HepG2 (cell line): ENCODE measurements at regions not wholly inside any gene's neighbourhood (a gene's known extent, or its start where the extent isn't known, plus 50 kb on each side); places are given as distances from the start of the nearest gene placed in this dataset.

Experiments
- ATAC-seq: fragments of 200-7000 bp; cut with Tn5 transposase; 3 replicates; pipeline ENCODE4 v1.9.1; 2020; ENCODE audit warnings: mild to moderate bottlenecking, moderate library complexity
- BruUV-seq: library from RNA; stranded (reverse); fragments of 400-500 nt; replicated peaks from 2 replicates; lab custom pipeline; 2021; lab: Mats Ljungman, UMichigan
- CTCF ChIA-PET: fragments of 300-600 bp; formaldehyde crosslinking; extraction: SDS; loops from one replicate; lab custom pipeline; 2021; ENCODE audit warnings: low total read pairs, inconsistent platforms, low intra/inter-chr PET ratio; lab: Yijun Ruan, JAX
- POLR2A ChIA-PET: fragments of 350-600 bp; sonication (Branson Sonifier 250); formaldehyde crosslinking; loops from one replicate; lab custom pipeline; 2020; ENCODE audit warnings: antibody characterized with exemption, inconsistent platforms; lab: Yijun Ruan, JAX
- DNase-seq: peaks from one replicate; pipeline ENCODE4 v3.0.0-alpha.2; 2015; ENCODE audit warnings: low spot score
- FAIRE-seq: peaks from 3 replicates; lab custom pipeline; 2011; peaks lifted over from hg19 to GRCh38; lab: Jason Lieb, UNC
- H2AFZ ChIP-seq: one replicate; pipeline ENCODE4 v1.6.1; 2011; ENCODE audit warnings: low read length, inconsistent platforms
- H3K27ac ChIP-seq: fragments of 300-600 bp; 3 replicates; pipeline ENCODE4 v1.8.0; 2011; ENCODE audit warnings: mixed run types, mild to moderate bottlenecking, mixed read lengths, low read length, inconsistent platforms; ENCODE audit not compliant: insufficient read depth; ENCODE audit errors: extremely low read length
- H3K27me3 ChIP-seq, 2 experiments: fragments of 200-600 bp in 1 of 2; 2 replicates in 1 of 2; 3 replicates in 1 of 2; pipeline versions ENCODE4 v1.6.0 to v1.8.0; 2011; ENCODE audit warnings: low read length in 2 of 2, mild to moderate bottlenecking in 2 of 2, moderate library complexity in 2 of 2, inconsistent platforms in 1 of 2; ENCODE audit not compliant: insufficient read depth in 2 of 2, control insufficient read depth in 1 of 2
- H3K36me3 ChIP-seq, 2 experiments: fragments of 200-600 bp in 1 of 2; replicated peaks in 1 of 2; 2 replicates in 1 of 2; 3 replicates in 1 of 2; pipeline versions ENCODE4 v1.5.1 to v1.8.0; 2011; ENCODE audit warnings: low read length in 2 of 2, inconsistent platforms in 1 of 2; ENCODE audit not compliant: insufficient read depth in 2 of 2, control insufficient read depth in 1 of 2
- H3K4me1 ChIP-seq: 2 replicates; pipeline ENCODE4 v1.5.1; 2012; ENCODE audit warnings: low read length, inconsistent platforms; ENCODE audit not compliant: insufficient read depth
- H3K4me2 ChIP-seq: 2 replicates; pipeline ENCODE4 v1.6.0; 2011; ENCODE audit warnings: low read depth, low read length, inconsistent platforms
- H3K4me3 ChIP-seq, 3 experiments: fragments of 200-600 bp in 1 of 3; sonication (generic), shearing (Covaris generic) in 1 of 3; replicated peaks in 1 of 3; 2 replicates each; pipeline ENCODE4 v1.5.1; 2011 to 2016; ENCODE audit warnings: low read length in 3 of 3, inconsistent platforms in 2 of 3, low read depth in 2 of 3, mild to moderate bottlenecking in 2 of 3, control low read depth in 1 of 3, mixed read lengths in 1 of 3; ENCODE audit not compliant: insufficient read depth in 1 of 3
- H3K79me2 ChIP-seq: one replicate; pipeline ENCODE4 v1.6.1; 2011; ENCODE audit warnings: low read length, inconsistent platforms; ENCODE audit not compliant: insufficient read depth
- H3K9ac ChIP-seq: 2 replicates; pipeline ENCODE4 v1.6.0; 2011; ENCODE audit warnings: mild to moderate bottlenecking, low read depth, low read length, inconsistent platforms; ENCODE audit not compliant: insufficient read depth
- H3K9me3 ChIP-seq: 2 replicates; pipeline ENCODE4 v1.5.1; 2012; ENCODE audit warnings: mild to moderate bottlenecking, low read length
- H4K20me1 ChIP-seq: 2 replicates; pipeline ENCODE4 v1.6.0; 2011; ENCODE audit warnings: inconsistent platforms, mild to moderate bottlenecking, low read length, moderate library complexity; ENCODE audit not compliant: insufficient read depth
- ERF ChIP-seq: IDR thresholded peaks from 2 replicates; pipeline ENCODE4 v1.6.1; 2018; ENCODE audit warnings: missing biosample characterization, missing genetic modification reagents
- ETV6 ChIP-seq: sonication (generic); formaldehyde crosslinking; conservative IDR thresholded peaks from 2 replicates; pipeline ENCODE4 v1.4.0; 2020; ENCODE audit warnings: missing genetic modification reagents
- GZF1 ChIP-seq: sonication (generic); formaldehyde crosslinking; IDR thresholded peaks from 2 replicates; pipeline ENCODE4 v1.5.1; 2020; ENCODE audit warnings: mild to moderate bottlenecking, missing genetic modification reagents
- KDM2A ChIP-seq: sonication (generic); formaldehyde crosslinking; IDR thresholded peaks from 2 replicates; pipeline ENCODE4 v1.4.0; 2020; ENCODE audit warnings: low read depth, missing genetic modification reagents, borderline replicate concordance
- RBM22 ChIP-seq: fragments of 200-400 bp; formaldehyde crosslinking; optimal IDR thresholded peaks from 2 replicates; pipeline ENCODE3; 2017; ENCODE audit warnings: mild to moderate bottlenecking, low read length, moderate library complexity
- SOX5 ChIP-seq: IDR thresholded peaks from 2 replicates; pipeline ENCODE4 v1.6.1; 2016; ENCODE audit warnings: borderline replicate concordance
- TCF7L2 ChIP-seq: IDR thresholded peaks from 2 replicates; pipeline ENCODE4 v1.6.1; 2011; ENCODE audit warnings: mild to moderate bottlenecking, low read depth, low read length, moderate library complexity
- ZBTB44 ChIP-seq: sonication (generic); formaldehyde crosslinking; IDR thresholded peaks from 2 replicates; pipeline ENCODE4 v1.4.0; 2020; ENCODE audit warnings: missing genetic modification reagents
- ZNF138 ChIP-seq: sonication (generic); formaldehyde crosslinking; IDR thresholded peaks from 2 replicates; pipeline ENCODE4 v1.5.0; 2020; ENCODE audit warnings: mild to moderate bottlenecking, low read depth, missing genetic modification reagents
- ZNF703 ChIP-seq: sonication (generic); formaldehyde crosslinking; IDR thresholded peaks from 2 replicates; pipeline ENCODE4 v1.5.1; 2020; ENCODE audit warnings: missing genetic modification reagents, mild to moderate bottlenecking, moderate library complexity, borderline replicate concordance
- WGBS: methylation state at CpG from one replicate; pipeline ENCODE4 v1.1.6; 2017; ENCODE audit warnings: low lambda C conversion rate; 5-methylcytosine and 5-hydroxymethylcytosine counted together
- in situ Hi-C: cut with HindIII; loops from 2 replicates; pipeline ENCODE4 v1.10.0; 2017; ENCODE audit warnings: low pct_unique_long_range_greater_than_20kb; ENCODE audit not compliant: extremely low pct_ligation_motif_present
- intact Hi-C: fragments of 100-400 bp; cut with micrococcal nuclease; formaldehyde crosslinking; loops from one replicate; pipeline ENCODE4 v1.10.0; 2022; ENCODE audit not compliant: unreplicated experiment
- TF ChIP-seq, protein P1 (sequence below): sonication (generic); formaldehyde crosslinking; IDR thresholded peaks from 2 replicates; pipeline ENCODE4 v1.8.0; 2022; ENCODE audit warnings: mild to moderate bottlenecking, missing genetic modification reagents
- TF ChIP-seq, protein P2 (sequence below): sonication (generic); formaldehyde crosslinking; IDR thresholded peaks from 2 replicates; pipeline ENCODE4 v1.4.0; 2020; ENCODE audit warnings: missing genetic modification reagents, borderline replicate concordance

DNA sequence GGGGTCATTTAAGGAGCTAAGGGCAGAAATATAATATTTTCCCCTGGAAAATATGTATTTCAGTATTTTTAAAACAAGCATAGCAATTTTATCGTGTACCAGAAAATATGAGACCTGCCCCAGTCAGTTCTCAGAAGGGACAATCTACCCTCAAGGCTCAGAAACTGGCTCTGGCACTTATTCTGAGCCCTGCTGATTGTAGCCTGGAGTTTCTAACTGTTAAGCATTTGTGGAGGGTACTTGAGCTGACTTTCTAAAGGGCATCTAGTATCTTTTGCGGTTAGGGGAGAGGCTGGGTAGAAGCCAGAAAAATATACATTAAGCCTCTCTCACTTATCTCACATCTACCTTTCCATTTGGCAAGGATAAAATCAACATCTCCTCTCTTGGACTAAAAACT lies 71.3 kb upstream of the FSHB start:
- H3K4me2 ChIP-seq: no peak overlapping the region
- in situ Hi-C loops: no loop called here
- DNase-seq: no peak

DNA sequence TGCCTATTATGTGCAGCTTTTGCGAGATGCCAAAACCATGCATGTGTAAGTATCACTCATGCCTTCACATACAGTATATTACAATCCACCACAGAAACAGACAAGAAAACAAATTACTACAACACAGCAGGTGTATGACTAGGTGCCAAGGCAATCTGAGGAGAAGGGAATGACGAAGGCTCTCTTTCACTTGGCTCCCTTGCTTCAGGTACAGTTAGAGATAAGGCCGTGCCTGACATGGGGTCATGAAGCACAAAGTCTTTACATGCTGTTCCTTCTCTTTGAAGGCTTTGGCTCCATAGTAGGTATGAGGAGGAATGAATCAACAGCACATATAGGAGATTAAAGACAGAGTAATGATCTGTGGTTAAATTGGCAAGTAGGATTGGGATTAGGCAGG lies 65.2 kb upstream of the FSHB start:
- BruUV-seq: no TSS peak
- no peaks in the 10 kb centered on the region for H3K36me3 ChIP-seq
- H3K27ac ChIP-seq: no peak overlapping the region
- no peaks in the 10 kb centered on the region for H3K79me2 ChIP-seq
- ATAC-seq (no peak), DNase-seq (no peak), FAIRE-seq (no peak)
- no peaks in the 10 kb centered on the region for H3K27me3 ChIP-seq
- POLR2A ChIA-PET: no interaction called here
- intact Hi-C loops (no loop called here), in situ Hi-C loops (no loop called here)
- no peak overlapping the region for H2AFZ ChIP-seq
- 14% methylated on average over 3 of the region's 3 CpGs for WGBS
- no peak overlapping the region for H3K4me3 ChIP-seq
- H3K9me3 ChIP-seq: no peaks in the 10 kb centered on the region
- H3K4me2 ChIP-seq: no peak overlapping the region
- H3K9ac ChIP-seq: no peak overlapping the region
- CTCF ChIA-PET: no interaction called here
- H4K20me1 ChIP-seq: no peaks in the 10 kb centered on the region
- no peaks in the 10 kb centered on the region for H3K4me1 ChIP-seq
- no peak for TF ChIP-seq RBM22
- TF ChIP-seq KDM2A (CRISPR knock-in tag): no peak
- no peak for TF ChIP-seq TCF7L2
- no peak for TF ChIP-seq ERF
- TF ChIP-seq SOX5 (CRISPR knock-in tag): no peak
- no peak for TF ChIP-seq ETV6 (CRISPR knock-in tag)
- TF ChIP-seq ZBTB44 (CRISPR knock-in tag): no peak
- TF ChIP-seq GZF1 (CRISPR knock-in tag): no peak
- TF ChIP-seq, protein P1, sequence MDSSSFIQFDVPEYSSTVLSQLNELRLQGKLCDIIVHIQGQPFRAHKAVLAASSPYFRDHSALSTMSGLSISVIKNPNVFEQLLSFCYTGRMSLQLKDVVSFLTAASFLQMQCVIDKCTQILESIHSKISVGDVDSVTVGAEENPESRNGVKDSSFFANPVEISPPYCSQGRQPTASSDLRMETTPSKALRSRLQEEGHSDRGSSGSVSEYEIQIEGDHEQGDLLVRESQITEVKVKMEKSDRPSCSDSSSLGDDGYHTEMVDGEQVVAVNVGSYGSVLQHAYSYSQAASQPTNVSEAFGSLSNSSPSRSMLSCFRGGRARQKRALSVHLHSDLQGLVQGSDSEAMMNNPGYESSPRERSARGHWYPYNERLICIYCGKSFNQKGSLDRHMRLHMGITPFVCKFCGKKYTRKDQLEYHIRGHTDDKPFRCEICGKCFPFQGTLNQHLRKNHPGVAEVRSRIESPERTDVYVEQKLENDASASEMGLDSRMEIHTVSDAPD: no peak
- TF ChIP-seq, protein P2, sequence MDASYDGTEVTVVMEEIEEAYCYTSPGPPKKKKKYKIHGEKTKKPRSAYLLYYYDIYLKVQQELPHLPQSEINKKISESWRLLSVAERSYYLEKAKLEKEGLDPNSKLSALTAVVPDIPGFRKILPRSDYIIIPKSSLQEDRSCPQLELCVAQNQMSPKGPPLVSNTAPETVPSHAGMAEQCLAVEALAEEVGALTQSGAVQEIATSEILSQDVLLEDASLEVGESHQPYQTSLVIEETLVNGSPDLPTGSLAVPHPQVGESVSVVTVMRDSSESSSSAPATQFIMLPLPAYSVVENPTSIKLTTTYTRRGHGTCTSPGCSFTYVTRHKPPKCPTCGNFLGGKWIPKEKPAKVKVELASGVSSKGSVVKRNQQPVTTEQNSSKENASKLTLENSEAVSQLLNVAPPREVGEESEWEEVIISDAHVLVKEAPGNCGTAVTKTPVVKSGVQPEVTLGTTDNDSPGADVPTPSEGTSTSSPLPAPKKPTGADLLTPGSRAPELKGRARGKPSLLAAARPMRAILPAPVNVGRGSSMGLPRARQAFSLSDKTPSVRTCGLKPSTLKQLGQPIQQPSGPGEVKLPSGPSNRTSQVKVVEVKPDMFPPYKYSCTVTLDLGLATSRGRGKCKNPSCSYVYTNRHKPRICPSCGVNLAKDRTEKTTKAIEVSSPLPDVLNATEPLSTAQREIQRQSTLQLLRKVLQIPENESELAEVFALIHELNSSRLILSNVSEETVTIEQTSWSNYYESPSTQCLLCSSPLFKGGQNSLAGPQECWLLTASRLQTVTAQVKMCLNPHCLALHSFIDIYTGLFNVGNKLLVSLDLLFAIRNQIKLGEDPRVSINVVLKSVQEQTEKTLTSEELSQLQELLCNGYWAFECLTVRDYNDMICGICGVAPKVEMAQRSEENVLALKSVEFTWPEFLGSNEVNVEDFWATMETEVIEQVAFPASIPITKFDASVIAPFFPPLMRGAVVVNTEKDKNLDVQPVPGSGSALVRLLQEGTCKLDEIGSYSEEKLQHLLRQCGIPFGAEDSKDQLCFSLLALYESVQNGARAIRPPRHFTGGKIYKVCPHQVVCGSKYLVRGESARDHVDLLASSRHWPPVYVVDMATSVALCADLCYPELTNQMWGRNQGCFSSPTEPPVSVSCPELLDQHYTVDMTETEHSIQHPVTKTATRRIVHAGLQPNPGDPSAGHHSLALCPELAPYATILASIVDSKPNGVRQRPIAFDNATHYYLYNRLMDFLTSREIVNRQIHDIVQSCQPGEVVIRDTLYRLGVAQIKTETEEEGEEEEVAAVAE: no peak

More for the DNA sequence above, 71.3 kb upstream of the FSHB start:
- no TSS peak for BruUV-seq
- ChIA-PET CTCF (no interaction called here), POLR2A (no interaction called here)
- ATAC-seq (no peak), FAIRE-seq (no peak)
- H3K27me3 ChIP-seq: no peaks in the 10 kb centered on the region
- H3K36me3 ChIP-seq: no peaks in the 10 kb centered on the region
- no peaks in the 10 kb centered on the region for H3K79me2 ChIP-seq
- no peaks in the 10 kb centered on the region for H3K4me1 ChIP-seq
- H3K4me3 ChIP-seq: no peak overlapping the region
- intact Hi-C loops: no loop called here
- no peak overlapping the region for H3K27ac ChIP-seq
- no peak overlapping the region for H3K9ac ChIP-seq
- no peak overlapping the region for H2AFZ ChIP-seq
- H3K9me3 ChIP-seq: no peaks in the 10 kb centered on the region
- no peak for TF ChIP-seq ZNF703 (CRISPR knock-in tag)
- no peak for TF ChIP-seq ZNF138 (CRISPR knock-in tag)
- no peaks in the 10 kb centered on the region for H4K20me1 ChIP-seq
- WGBS: 0% methylated on average over 2 of the region's 2 CpGs
